GM12874 (cell line): ENCODE measurements at regions not wholly inside any gene's neighbourhood (a gene's known extent, or its start where the extent isn't known, plus 50 kb on each side); places are given as distances from the start of the nearest gene placed in this dataset.

Experiments
- CTCF ChIP-seq: IDR thresholded peaks from 2 replicates; pipeline ENCODE4 v1.5.1; 2011; ENCODE audit warnings: low read depth, mild to moderate bottlenecking, control low read depth, low read length, moderate library complexity; ENCODE audit not compliant: insufficient read depth

DNA sequence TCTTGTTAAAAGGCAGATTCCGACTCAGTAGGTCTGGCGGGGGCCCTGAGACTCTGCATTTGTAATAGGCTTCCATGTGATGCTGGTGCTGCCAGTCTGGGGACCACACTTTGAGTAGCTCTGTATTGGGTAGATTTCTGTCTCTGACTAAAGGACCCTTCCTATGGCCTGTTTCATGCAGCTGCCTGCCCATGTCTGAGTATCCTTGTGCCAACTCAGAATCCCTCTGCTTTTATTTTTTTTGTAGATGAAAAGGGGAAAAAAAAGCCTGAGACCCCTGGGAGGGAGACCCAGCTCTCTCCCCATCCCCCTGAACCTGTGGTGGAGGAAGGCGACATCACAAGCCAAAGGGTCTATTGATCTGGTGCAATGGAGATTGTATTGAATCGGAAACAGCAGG is 81.9 kb downstream of the EBLN2 start:
- TF ChIP-seq CTCF = no peak

DNA sequence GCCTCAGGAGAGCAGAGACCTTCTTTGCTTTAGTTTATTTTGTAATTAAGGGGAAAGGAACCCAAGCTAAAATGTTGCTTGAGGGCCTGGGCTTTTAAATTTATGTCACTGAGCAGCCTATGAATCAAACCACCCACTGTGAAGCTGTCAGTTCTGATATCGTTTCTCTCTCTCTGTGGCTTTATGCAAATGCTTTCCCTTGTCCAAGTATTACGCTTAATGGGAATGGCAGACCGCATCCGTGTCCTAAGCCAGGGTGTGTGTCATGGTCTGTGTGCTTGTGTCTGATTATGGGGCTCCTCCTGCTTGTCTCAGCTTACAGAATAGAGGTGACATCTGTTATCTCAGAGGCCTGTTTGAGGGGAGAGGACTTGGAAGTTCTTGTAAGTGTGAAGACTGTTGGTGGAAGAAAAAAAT is 82.4 kb downstream of the EBLN2 start:
- no peak for TF ChIP-seq CTCF

DNA sequence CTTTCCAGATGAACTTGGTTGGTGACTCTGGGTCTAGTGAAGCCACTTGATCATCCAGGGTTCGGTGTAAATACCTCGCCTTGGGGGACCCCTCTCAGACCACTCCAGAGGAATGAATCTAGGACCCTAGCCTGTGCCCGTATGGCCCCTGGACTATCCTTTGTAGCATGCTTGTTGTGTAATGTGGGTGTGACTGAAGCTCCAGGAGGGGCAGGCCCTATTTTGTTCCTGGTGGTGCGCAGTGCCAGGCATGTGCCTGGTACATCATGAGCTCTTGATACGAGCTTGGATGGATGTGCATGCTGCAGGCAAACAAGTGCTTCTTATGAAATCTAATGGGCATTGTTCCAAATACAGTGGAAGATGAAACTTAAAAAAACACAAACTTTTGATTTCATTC is 82.8 kb downstream of the EBLN2 start:
- TF ChIP-seq CTCF = no peak

- TF ChIP-seq CTCF = no peak
Observed at GRCh38 chr3:73144828-73145227, 83.4 kb downstream of the EBLN2 start.

- TF ChIP-seq CTCF = no peak
Observed at GRCh38 chr3:73148206-73148605, 86.7 kb downstream of the EBLN2 start.

DNA sequence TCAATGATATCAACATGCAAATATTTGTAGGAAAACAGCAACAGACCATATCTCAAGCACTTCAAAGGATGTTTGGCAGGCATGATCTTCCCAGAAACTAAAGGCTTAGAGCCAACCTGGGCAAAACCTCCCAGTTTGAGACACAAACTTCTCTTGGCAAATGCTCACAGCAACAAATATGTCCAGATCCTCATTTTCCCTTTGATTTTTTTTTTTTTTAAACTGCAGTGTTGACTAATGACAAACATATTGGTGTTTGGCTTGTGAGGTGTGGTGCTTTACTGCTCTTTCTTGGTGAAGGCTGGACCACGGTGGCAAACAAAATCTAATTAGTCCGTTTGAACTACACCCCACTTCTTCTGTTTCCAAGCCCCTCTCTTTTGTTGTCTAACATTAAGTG is 87.2 kb downstream of the EBLN2 start:
- no peak for TF ChIP-seq CTCF

DNA sequence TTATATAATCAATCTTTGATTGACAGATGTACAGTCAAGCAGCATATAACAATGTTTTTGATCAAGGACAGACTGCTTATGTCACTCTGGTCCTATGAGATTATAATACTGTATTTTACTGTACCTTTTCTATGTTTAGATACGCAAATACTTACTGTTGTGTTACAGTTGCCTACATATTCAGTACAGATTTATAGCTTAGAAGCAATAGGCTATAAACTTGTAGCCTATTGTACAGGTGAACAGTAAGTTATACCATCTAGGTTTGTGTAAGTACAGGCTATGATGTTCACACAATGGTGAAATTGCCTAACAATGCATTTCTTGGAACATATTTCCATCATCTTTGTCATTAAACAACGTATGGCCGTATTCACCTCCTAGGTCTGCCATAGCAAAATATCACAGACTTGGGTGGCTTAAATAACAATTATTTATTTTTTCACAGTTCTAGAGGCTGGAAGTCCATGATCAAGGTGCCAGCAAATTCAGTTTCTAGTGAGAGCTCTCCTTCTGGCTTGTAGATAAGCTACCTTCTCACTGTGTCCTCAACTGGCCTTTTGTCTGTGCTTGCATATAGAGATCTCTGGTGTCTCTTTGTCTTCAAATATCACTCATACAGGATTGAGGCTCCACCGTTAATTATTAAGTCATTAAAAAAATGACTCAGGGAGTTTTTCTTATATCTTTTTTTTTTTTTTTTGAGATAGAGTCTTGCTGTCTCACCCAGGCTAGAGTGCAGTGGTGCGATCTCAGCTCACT is 89.1 kb downstream of the EBLN2 start:
- TF ChIP-seq CTCF = no peak

GRCh38 chr3:73164622-73165021 is 103.2 kb downstream of the EBLN2 start:
- TF ChIP-seq CTCF = no peak
